ENCODE measurements at regions not wholly inside any gene's neighbourhood (a gene's known extent, or its start where the extent isn't known, plus 50 kb on each side); places are given as distances from the start of the nearest gene placed in this dataset.
"Not testable (repeated sequence)": the region's sequence is repeated elsewhere in the genome, so short reads cannot be mapped to it uniquely, and the experiment has no call there.

DNA sequence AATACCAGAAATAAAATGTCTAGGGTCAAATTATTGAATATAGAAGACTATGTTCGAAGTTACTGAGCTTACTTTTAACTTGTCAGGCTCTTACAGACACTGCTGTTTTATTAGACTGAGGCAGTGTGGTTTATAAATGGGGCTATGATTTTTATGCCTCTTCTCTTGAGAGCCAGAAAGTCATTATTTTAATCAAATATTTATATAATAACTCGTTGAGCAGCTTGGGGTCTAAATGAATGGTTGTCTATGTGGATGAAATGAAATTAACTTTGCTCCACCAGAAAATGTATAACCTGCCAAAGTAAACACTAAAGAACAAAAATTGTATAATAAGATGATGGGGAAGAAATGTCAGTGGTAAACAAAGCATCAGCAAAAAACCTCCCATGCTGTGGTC lies 175.6 kb upstream of the THSD7A start:
- FAIRE-seq: no peak

DNA sequence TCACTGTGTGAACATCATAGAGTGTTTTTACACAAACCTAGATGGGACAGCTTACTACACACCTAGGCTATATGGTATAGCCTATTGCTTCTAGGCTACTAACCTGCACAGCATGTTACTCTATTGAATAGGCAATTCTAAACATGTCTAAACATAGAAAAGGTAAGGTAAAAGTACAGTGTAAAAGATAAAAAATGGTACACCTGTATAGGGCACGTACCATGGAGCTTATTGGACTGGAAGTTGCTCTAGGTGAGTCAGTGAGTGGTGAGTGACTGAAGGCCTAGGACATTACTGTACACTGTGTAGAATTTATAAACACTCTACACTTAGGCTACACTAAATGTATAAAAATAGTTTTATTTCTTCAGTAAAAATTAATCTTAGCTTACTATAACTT lies 182.0 kb upstream of the THSD7A start:
- no peak for FAIRE-seq

DNA sequence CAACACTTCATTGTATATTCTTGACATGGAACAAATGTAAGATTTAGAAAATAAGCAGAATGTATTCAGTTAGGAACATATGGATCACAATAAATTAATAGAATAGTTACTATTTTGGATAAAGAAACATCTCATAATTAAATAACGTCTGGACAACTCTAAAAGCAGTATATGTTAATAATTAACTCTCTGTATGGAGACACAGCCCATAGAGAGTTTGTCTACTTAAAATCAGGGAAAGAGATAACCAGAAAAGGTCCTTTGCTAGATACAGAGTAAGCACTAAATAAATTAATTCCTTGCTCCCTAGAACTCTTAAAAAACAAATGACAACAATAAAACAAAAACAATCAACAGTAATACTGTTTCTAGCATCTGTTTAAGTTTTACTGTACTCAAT lies 184.4 kb upstream of the THSD7A start:
- FAIRE-seq: no peak

DNA sequence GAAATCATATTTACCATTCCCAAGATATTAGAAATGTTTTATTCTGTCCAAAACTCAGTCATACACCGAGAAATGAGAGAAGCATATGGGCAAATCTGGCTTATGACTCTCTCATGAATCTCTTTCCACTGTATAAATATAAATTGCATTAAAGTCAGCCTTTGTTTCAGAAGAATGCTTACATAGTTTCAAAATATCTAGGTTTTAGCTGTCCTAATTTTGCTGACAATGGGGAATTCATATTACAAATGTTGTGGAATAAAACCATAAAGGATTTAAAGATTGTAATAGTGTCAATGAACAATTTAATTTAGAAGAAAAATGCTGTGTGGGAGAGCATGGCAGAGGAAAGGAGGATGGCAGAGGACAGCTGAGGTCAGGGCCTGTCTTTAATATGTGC lies 185.0 kb upstream of the THSD7A start:
- no peak for FAIRE-seq

DNA sequence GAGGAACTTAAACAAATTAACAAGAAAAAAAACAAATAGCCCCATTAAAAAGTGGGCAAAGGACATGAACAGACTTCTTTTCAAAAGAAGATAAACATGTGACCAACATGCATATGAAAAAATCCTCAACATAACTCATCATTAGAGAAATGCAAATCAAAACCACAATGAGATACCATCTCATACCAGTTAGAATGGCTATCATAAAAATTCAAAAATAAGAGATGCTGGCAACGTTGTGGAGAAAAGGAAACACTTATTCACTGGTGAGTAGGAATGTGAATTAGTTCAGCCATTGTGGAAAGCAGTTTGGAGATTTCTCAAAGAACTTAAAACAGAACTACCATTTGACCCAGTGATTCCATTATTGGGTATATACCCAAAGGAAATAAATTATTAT lies 189.1 kb upstream of the TMEM106B start:
- not testable (repeated sequence) for FAIRE-seq

GRCh38 chr7:12025246-12025645 lies 185.8 kb upstream of the TMEM106B start:
- FAIRE-seq: no peak

GRCh38 chr7:12028508-12028907 lies 182.6 kb upstream of the TMEM106B start:
- no peak for FAIRE-seq

GRCh38 chr7:12030116-12030515 lies 181.0 kb upstream of the TMEM106B start:
- no peak for FAIRE-seq

DNA sequence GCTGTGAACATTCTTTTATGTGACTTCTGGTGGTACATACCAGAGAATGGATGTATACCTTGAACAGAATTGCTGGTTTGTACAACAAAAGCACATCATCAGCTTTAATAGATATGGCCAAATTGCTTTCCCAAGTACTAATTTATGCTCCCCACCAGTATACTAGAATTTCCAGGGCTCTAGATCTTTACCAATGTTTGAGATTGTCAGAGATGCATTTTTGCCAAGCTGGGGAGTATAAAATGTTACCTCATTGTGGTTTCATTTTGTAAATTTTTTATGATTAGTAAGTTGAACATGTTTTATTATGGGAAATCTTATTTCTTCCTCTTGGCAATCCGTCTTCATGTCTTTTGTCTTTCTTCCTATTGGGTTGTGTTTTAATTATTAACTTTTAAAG lies 179.9 kb upstream of the TMEM106B start:
- FAIRE-seq: peak; percentile 23

- FAIRE-seq: no peak
Observed at GRCh38 chr7:12031638-12032037, 179.5 kb upstream of the TMEM106B start.

- no peak for FAIRE-seq
Observed at GRCh38 chr7:12032146-12032545, 178.9 kb upstream of the TMEM106B start.

DNA sequence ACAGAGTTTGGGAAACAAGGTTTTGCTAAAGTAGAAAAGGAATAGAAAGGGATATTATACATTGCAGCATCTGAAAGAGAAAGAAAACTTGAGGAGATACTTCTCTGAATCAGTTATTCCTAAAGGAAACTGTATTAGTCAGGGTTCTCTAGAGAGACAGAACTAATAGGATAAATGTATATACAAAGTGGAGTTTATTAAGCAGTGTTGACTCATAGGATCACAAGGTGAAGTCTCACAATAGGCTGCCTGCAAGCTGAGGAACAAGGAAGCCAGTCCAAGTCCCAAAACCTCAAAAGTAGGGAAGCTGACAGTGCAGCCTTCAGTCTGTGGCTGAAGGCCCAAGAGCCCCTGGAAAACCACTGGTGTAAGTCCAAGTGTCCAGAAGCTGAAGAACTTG lies 167.6 kb upstream of the TMEM106B start:
- not testable (repeated sequence) for FAIRE-seq

DNA sequence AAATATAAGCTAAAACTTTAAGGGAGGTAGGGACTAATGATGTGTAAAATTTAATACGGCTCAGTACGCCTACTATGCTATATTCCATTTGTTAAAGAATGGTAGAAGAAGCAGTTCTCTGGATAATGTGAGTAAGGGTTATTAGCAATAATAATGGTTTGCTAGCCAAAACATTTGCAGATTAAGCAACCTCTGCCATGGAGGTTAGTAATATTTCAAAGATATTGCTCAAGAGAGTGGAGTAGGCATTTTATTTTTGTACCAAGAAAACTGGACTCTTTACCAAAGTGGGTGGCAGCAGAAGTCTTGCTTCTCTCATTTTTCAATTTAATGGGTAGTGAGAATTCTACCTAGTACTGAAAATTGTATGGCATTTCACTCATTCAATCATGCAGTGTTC lies 158.9 kb upstream of the TMEM106B start:
- no peak for FAIRE-seq

GRCh38 chr7:12053561-12053960 lies 157.5 kb upstream of the TMEM106B start:
- FAIRE-seq: no peak

DNA sequence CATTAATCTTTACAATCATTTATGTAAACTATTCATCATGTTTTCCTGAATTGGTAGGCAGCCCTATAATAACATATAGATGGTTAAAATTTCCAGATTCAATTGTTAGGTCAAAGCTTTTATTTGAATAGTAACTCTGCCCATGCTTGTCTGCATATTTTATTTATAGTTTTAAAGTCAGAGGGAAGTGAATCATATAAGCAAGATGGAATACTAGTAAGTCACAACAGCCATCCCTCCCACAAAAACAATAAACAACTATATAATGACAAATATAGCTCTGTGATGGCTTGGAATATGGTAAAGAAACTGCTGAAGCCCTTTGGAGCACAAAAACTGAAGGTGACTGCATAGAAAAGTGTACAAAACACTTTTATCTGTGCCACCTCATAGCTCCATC lies 156.3 kb upstream of the TMEM106B start:
- no peak for FAIRE-seq

DNA sequence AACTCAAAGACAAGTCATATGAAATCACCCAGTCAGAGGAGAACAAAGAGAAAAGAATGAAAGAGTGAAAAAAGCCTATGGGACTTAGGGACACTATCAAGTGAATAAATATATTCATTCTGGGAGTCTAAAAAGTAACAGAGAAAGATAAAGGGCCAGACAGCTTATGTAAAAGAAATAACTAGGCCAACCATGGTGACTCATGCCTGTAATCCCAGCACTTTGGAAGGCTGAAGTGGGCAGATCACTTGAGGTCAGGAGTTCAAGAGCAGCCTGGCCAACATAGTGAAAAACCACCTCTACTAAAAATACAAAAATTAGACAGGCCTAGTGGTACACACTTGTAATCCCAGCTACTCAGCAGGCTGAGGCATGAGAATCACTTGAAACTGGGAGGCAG lies 154.7 kb upstream of the TMEM106B start:
- FAIRE-seq: no peak

GRCh38 chr7:12056977-12057376 lies 154.1 kb upstream of the TMEM106B start:
- FAIRE-seq: no peak

- FAIRE-seq: no peak
Observed at GRCh38 chr7:12062062-12062461, 149.0 kb upstream of the TMEM106B start.

DNA sequence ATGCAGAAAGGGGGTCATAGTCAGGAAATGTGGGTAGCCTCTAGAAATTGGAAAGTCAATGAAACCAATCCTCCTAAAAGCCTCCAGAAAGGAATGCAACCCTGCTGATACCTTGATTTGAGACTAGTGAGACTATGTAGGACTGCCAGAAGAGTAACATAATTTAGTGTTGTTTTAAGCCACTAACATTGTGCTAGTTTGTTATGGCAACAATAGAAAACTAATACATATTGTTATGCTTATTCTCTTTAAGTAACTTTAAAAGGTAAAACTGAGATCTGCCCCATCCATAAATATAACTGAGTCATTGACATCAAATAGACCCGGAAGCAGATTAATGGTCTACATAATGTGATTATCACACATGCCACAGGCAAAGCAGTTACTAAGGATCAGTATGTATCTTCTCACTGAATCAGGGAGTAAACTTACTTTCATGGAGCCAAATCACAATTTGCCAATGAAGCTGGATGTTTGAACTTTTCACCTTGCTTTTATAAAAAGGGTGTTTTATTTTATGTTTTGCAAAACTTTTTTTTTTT lies 146.4 kb upstream of the TMEM106B start:
- FAIRE-seq: no peak

- FAIRE-seq: no peak
Observed at GRCh38 chr7:12066004-12066403, 145.1 kb upstream of the TMEM106B start.

GRCh38 chr7:12066521-12066920 lies 144.6 kb upstream of the TMEM106B start:
- FAIRE-seq: no peak

DNA sequence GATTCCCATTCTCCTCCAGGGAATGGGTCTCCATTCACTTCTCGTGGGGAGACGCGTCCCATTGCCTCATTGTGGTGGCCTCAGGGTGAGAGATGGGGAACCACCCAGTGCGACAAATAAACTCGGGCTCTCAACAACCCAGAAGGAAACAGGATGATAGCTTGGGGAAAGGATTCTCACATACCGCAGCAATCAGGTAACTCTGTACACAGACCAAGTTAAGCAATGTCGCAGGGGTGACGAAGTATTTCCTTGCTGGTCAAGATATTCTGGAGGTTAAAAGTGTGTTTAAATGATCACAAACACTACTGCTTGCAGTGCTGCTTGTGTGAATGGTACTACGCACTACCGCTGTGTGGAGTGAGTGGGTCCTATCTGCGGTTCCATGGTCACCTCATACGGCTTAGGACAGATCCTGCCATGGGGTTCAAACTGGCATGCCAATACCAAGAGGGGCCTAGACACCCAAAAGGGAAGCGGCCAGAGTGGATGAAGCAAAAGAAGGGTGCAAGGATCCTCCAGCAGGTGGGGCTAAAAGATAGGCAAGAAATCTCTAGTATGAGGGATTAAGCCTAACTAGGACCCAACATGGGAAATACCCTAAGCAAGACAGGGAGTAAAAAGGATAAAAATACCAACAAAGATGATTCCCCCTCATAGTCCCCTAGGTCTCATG lies 143.8 kb upstream of the TMEM106B start:
- FAIRE-seq: no peak

- FAIRE-seq: no peak
Observed at GRCh38 chr7:12069757-12070156, 141.3 kb upstream of the TMEM106B start.

- no peak for FAIRE-seq
Observed at GRCh38 chr7:12074889-12075288, 136.2 kb upstream of the TMEM106B start.

GRCh38 chr7:12080006-12080405 lies 131.1 kb upstream of the TMEM106B start:
- no peak for FAIRE-seq

Measured in endometrium (tissue), 2 donors.